ENCODE measurements at regions not wholly inside any gene's neighbourhood (a gene's known extent, or its start where the extent isn't known, plus 50 kb on each side); places are given as distances from the start of the nearest gene placed in this dataset.

DNA sequence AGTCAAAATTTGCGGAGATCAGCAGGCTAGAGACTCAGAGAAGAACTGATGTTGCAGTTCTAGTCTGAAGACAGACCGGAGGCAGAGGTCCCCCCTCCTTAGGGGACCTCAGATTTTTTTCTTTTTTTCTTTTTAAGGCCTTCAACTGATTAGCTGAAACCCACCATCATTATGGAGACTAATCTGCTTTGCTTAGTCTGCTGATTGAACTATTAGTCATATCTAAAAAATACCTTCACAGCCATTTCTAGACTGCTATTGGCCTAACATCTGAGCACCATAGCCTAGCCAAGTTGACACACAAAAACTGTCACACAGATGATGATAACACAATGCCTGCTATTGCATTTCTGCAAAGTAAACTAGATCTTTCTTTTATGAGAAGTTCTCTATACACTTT lies 141.1 kb upstream of the TNFAIP3 start:
- Histone ChIP-seq H2BK12ac (ENCODE audit: low read depth, low read length) (no peak overlapping the region), H2AK5ac (ENCODE audit: low read depth, low read length) (no peak overlapping the region), H3K23ac (ENCODE audit: insufficient read length) (no peak overlapping the region), H4K91ac (replicated peaks; ENCODE audit: insufficient read length, low read length) (no peak overlapping the region), H3K23me2 (ENCODE audit: low read depth, low read length) (no peaks in the 10 kb centered on the region), H3K9me3 (ENCODE audit: insufficient read depth in 2 of 2, low read depth in 1 of 2, low read length in 1 of 2) (no peaks in the 10 kb centered on the region), H3K27ac (ENCODE audit: low read depth, low read length) (no peak overlapping the region), H2AFZ (ENCODE audit: low read length) (no peak overlapping the region), H3K27me3 (replicated peaks in 1 of 4; ENCODE audit: control insufficient read depth in 3 of 4, extremely low read depth in 1 of 4, insufficient read depth in 3 of 4, low read length in 3 of 4) (no peaks in the 10 kb centered on the region; a peak in 1 of 7 replicates), H3K36me3 (ENCODE audit: control insufficient read depth in 2 of 4, insufficient read depth in 4 of 4, low read length in 3 of 4) (no peaks in the 10 kb centered on the region), H3K79me1 (ENCODE audit: low read depth, low read length) (no peaks in the 10 kb centered on the region), H3K18ac (ENCODE audit: extremely low read depth, low read length) (no peak overlapping the region), H3K4me3 (ENCODE audit: extremely low read depth in 1 of 4, insufficient read depth in 2 of 4, low read depth in 3 of 4, low read length in 4 of 4) (no peak overlapping the region), H3K79me2 (ENCODE audit: control insufficient read depth in 1 of 2, insufficient read depth in 2 of 2, low read length in 2 of 2) (no peaks in the 10 kb centered on the region), H3K9ac (replicated peaks in 1 of 4; ENCODE audit: extremely low read depth in 1 of 4, low read depth in 3 of 4, low read length in 3 of 4) (no peak overlapping the region), H4K5ac (ENCODE audit: insufficient read length, low read depth, low read length) (no peak overlapping the region), H3K4me2 (ENCODE audit: insufficient read depth in 1 of 2, low read depth in 2 of 2, low read length in 2 of 2) (no peak overlapping the region), H2BK5ac (ENCODE audit: low read depth, low read length) (no peak overlapping the region), H4K20me1 (replicated peaks in 1 of 2; ENCODE audit: control insufficient read depth in 1 of 2, insufficient read depth in 2 of 2, low read length in 2 of 2) (no peaks in the 10 kb centered on the region), H3K4me1 (replicated peaks in 1 of 4; ENCODE audit: control insufficient read depth in 3 of 4, insufficient read depth in 4 of 4, low read length in 3 of 4) (no peaks in the 10 kb centered on the region), H2BK15ac (ENCODE audit: low read length) (no peak overlapping the region), H2BK20ac (ENCODE audit: low read length) (no peak overlapping the region), H4K8ac (ENCODE audit: extremely low read depth, insufficient read depth, low read length) (no peak overlapping the region), H3K4ac (replicated peaks; ENCODE audit: insufficient read length, low read depth, low read length) (no peak overlapping the region), H2BK120ac (replicated peaks; ENCODE audit: low read depth, low read length) (no peak overlapping the region), H3K56ac (replicated peaks; ENCODE audit: insufficient read length, low read depth, low read length) (no peak overlapping the region), H3K14ac (ENCODE audit: insufficient read length) (no peak overlapping the region)
- FAIRE-seq (no peak), DNase-seq (ENCODE audit: low read depth in 1 of 2, low spot score in 2 of 2) (no peak)
- 98% methylated on average over 2 of the region's 2 CpGs; no CpG with 5 or more reads in 1 of the 2 experiments for WGBS, 2 experiments (ENCODE audit: extremely low coverage in 1 of 2, insufficient coverage in 1 of 2, insufficient read length in 1 of 2, insufficient replicate concordance in 2 of 2, low coverage in 1 of 2, low lambda C conversion rate in 2 of 2, missing lambda C conversion rate in 1 of 2)
- ChIA-PET POLR2A (ENCODE audit: partially characterized antibody) (no interaction called here), CTCF (ENCODE audit: partially characterized antibody) (interaction anchor here (0.7 to 3.7 kb wide), 7 partner anchors 21 to 282 kb away, joined by 3 to 16 read pairs (median 3); partner anchors contain the start of gene TNFAIP3)
- TF ChIP-seq RFX5 (IDR thresholded peaks at IDR 0.05; ENCODE audit: borderline replicate concordance, low read depth, low read length): no peak
- TF ChIP-seq, protein P1, sequence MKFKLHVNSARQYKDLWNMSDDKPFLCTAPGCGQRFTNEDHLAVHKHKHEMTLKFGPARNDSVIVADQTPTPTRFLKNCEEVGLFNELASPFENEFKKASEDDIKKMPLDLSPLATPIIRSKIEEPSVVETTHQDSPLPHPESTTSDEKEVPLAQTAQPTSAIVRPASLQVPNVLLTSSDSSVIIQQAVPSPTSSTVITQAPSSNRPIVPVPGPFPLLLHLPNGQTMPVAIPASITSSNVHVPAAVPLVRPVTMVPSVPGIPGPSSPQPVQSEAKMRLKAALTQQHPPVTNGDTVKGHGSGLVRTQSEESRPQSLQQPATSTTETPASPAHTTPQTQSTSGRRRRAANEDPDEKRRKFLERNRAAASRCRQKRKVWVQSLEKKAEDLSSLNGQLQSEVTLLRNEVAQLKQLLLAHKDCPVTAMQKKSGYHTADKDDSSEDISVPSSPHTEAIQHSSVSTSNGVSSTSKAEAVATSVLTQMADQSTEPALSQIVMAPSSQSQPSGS (IDR thresholded peaks at IDR 0.05; ENCODE audit: low read length): no peak
- TF ChIP-seq BRCA1 (IDR thresholded peaks at IDR 0.05; ENCODE audit: low read depth, low read length): no peak
- TF ChIP-seq HDAC6 (IDR thresholded peaks at IDR 0.05; ENCODE audit: low read depth, low read length): no peak
- no peak for TF ChIP-seq SIN3A (conservative IDR thresholded peaks at IDR 0.05 in 1 of 2, IDR thresholded peaks at IDR 0.05 in 1 of 2; ENCODE audit: low read depth in 1 of 2, low read length in 2 of 2)

All from H1 (cell line).